IMR-90 (cell line): ENCODE measurements at regions not wholly inside any gene's neighbourhood (a gene's known extent, or its start where the extent isn't known, plus 50 kb on each side); places are given as distances from the start of the nearest gene placed in this dataset.

Experiments used
- ATAC-seq: fragments of 200-7000 bp; cut with Tn5 transposase; 2 replicates; pipeline ENCODE4 v1.9.1; 2020; ENCODE audit warnings: low read depth, mild to moderate bottlenecking, moderate library complexity
- BruUV-seq: library from RNA; stranded (reverse); fragments of 400-500 nt; replicated peaks from 2 replicates; lab custom pipeline; 2021; lab: Mats Ljungman, UMichigan
- CTCF ChIA-PET: fragments of 300-600 bp; formaldehyde crosslinking; extraction: SDS; loops from one replicate; lab custom pipeline; 2021; ENCODE audit warnings: antibody characterized with exemption; lab: Yijun Ruan, JAX
- POLR2A ChIA-PET: fragments of 300-600 bp; sonication (Branson Sonifier 250); formaldehyde crosslinking; loops from one replicate; lab custom pipeline; 2022; ENCODE audit warnings: antibody characterized with exemption; ENCODE audit not compliant: unreplicated experiment; lab: Charles Lee
- DNase-seq: peaks from one replicate; pipeline ENCODE4 v3.0.0; 2013
- H2AFZ ChIP-seq: replicated peaks from 2 replicates; pipeline ENCODE3; 2013; ENCODE audit warnings: low read length, mild to moderate bottlenecking; ENCODE audit not compliant: poor library complexity
- H2AK5ac ChIP-seq: 2 replicates; pipeline ENCODE4 v1.6.1; 2013; ENCODE audit warnings: low read depth, low read length, inconsistent platforms
- H2AK9ac ChIP-seq: replicated peaks from 2 replicates; pipeline ENCODE3; 2013; ENCODE audit warnings: mild to moderate bottlenecking, low read depth, low read length, moderate library complexity; ENCODE audit not compliant: poor library complexity
- H2BK120ac ChIP-seq: 2 replicates; pipeline ENCODE4 v1.6.1; 2013; ENCODE audit warnings: low read depth, low read length, inconsistent platforms
- H2BK15ac ChIP-seq: 3 replicates; pipeline ENCODE4 v1.6.1; 2013; ENCODE audit warnings: low read depth, low read length, inconsistent platforms
- H2BK20ac ChIP-seq: 2 replicates; pipeline ENCODE4 v1.6.1; 2013; ENCODE audit warnings: low read depth, mild to moderate bottlenecking, inconsistent platforms, low read length, moderate library complexity
- H2BK5ac ChIP-seq: 2 replicates; pipeline ENCODE4 v1.6.1; 2013; ENCODE audit warnings: mild to moderate bottlenecking, low read depth, low read length, inconsistent platforms; ENCODE audit not compliant: poor library complexity, severe bottlenecking
- H3K14ac ChIP-seq: replicated peaks from 2 replicates; pipeline ENCODE4 v1.6.1; 2013; ENCODE audit warnings: low read depth, low read length, inconsistent platforms
- H3K18ac ChIP-seq: 2 replicates; pipeline ENCODE4 v1.6.1; 2013; ENCODE audit warnings: low read depth, low read length, control low read depth
- H3K23ac ChIP-seq: 2 replicates; pipeline ENCODE4 v1.6.1; 2013; ENCODE audit warnings: low read depth, low read length, inconsistent platforms
- H3K27ac ChIP-seq: 2 replicates; pipeline ENCODE4 v1.5.1; 2013; ENCODE audit warnings: mild to moderate bottlenecking, control low read depth, low read length; ENCODE audit not compliant: insufficient read depth
- H3K27me3 ChIP-seq: 2 replicates; pipeline ENCODE4 v1.6.1; 2013; ENCODE audit warnings: low read length; ENCODE audit not compliant: control insufficient read depth, insufficient read depth
- H3K36me3 ChIP-seq: 2 replicates; pipeline ENCODE4 v1.6.1; 2013; ENCODE audit warnings: low read length, mixed read lengths; ENCODE audit not compliant: control insufficient read depth, insufficient read depth
- H3K4ac ChIP-seq: 2 replicates; pipeline ENCODE4 v1.6.1; 2013; ENCODE audit warnings: low read depth, low read length, inconsistent platforms
- H3K4me1 ChIP-seq: 2 replicates; pipeline ENCODE4 v1.6.1; 2013; ENCODE audit warnings: low read length, mixed read lengths; ENCODE audit not compliant: control insufficient read depth, insufficient read depth
- H3K4me2 ChIP-seq: 2 replicates; pipeline ENCODE4 v1.6.1; 2013; ENCODE audit warnings: low read depth, mild to moderate bottlenecking, control low read depth, low read length, moderate library complexity
- H3K4me3 ChIP-seq: 2 replicates; pipeline ENCODE4 v1.5.1; 2013; ENCODE audit warnings: low read depth, mild to moderate bottlenecking, control low read depth, low read length, moderate library complexity; ENCODE audit not compliant: insufficient read depth
- H3K56ac ChIP-seq: 2 replicates; pipeline ENCODE4 v1.6.1; 2013; ENCODE audit warnings: low read length, inconsistent platforms; ENCODE audit not compliant: insufficient read depth; ENCODE audit errors: extremely low read depth
- H3K79me1 ChIP-seq, 2 experiments: 2 replicates each; pipeline ENCODE4 v1.6.1; 2013; ENCODE audit warnings: low read length in 2 of 2, inconsistent platforms in 1 of 2, low read depth in 1 of 2
- H3K9ac ChIP-seq: 2 replicates; pipeline ENCODE4 v1.6.1; 2013; ENCODE audit warnings: low read depth, low read length, control low read depth
- H3K9me1 ChIP-seq: 2 replicates; pipeline ENCODE4 v1.6.1; 2013; ENCODE audit warnings: low read length, inconsistent platforms; ENCODE audit not compliant: insufficient read depth
- H3K9me3 ChIP-seq: 2 replicates; pipeline ENCODE4 v1.6.1; 2013; ENCODE audit warnings: low read length; ENCODE audit not compliant: control insufficient read depth, insufficient read depth
- H4K20me1 ChIP-seq: 2 replicates; pipeline ENCODE4 v1.6.1; 2013; ENCODE audit warnings: low read length, inconsistent platforms; ENCODE audit not compliant: insufficient read depth
- H4K5ac ChIP-seq: 2 replicates; pipeline ENCODE4 v1.6.1; 2013; ENCODE audit warnings: mild to moderate bottlenecking, low read depth, low read length, control low read depth
- H4K8ac ChIP-seq, 2 experiments: 2 replicates each; pipeline ENCODE4 v1.6.1; 2013; ENCODE audit warnings: low read depth in 2 of 2, low read length in 2 of 2, control low read depth in 1 of 2, inconsistent platforms in 1 of 2
- H4K91ac ChIP-seq: 2 replicates; pipeline ENCODE4 v1.6.1; 2013; ENCODE audit warnings: low read depth, low read length, inconsistent platforms; ENCODE audit not compliant: insufficient read depth
- BHLHE40 ChIP-seq: fragments of 150-350 bp; IDR thresholded peaks from 2 replicates; pipeline ENCODE4 v1.6.1; 2016; ENCODE audit warnings: mild to moderate bottlenecking, low read depth, low read length
- CEBPB ChIP-seq: IDR thresholded peaks from 2 replicates; pipeline ENCODE4 v1.6.1; 2012; ENCODE audit warnings: low read depth, low read length, improper control_type of control experiment
- CHD1 ChIP-seq: IDR thresholded peaks from 2 replicates; pipeline ENCODE4 v1.6.1; 2012; ENCODE audit warnings: low read depth, low read length, improper control_type of control experiment
- CTCF ChIP-seq: conservative IDR thresholded peaks from 2 replicates; pipeline ENCODE4 v1.5.1; 2012; ENCODE audit warnings: mild to moderate bottlenecking, low read depth, low read length, improper control_type of control experiment
- ELK1 ChIP-seq: fragments of 150-350 bp; IDR thresholded peaks from 2 replicates; pipeline ENCODE4 v1.6.1; 2016; ENCODE audit warnings: low read depth, mild to moderate bottlenecking, low read length, moderate library complexity, borderline replicate concordance
- FOS ChIP-seq: fragments of 150-350 bp; IDR thresholded peaks from 2 replicates; pipeline ENCODE4 v1.6.1; 2016; ENCODE audit warnings: low read depth, low read length
- MAFK ChIP-seq: IDR thresholded peaks from 2 replicates; pipeline ENCODE4 v1.6.1; 2012; ENCODE audit warnings: low read depth, low read length, improper control_type of control experiment
- MAZ ChIP-seq: IDR thresholded peaks from 2 replicates; pipeline ENCODE4 v1.6.1; 2012; ENCODE audit warnings: low read depth, mild to moderate bottlenecking, low read length, improper control_type of control experiment, moderate library complexity, borderline replicate concordance
- MXI1 ChIP-seq: IDR thresholded peaks from 2 replicates; pipeline ENCODE4 v1.6.1; 2012; ENCODE audit warnings: low read depth, mild to moderate bottlenecking, low read length, moderate library complexity, borderline replicate concordance
- NFE2L2 ChIP-seq: fragments of 150-350 bp; IDR thresholded peaks from 2 replicates; pipeline ENCODE4 v1.6.1; 2016; ENCODE audit warnings: low read depth, mild to moderate bottlenecking, low read length
- RAD21 ChIP-seq: IDR thresholded peaks from 2 replicates; pipeline ENCODE4 v1.6.1; 2012; ENCODE audit warnings: low read length, improper control_type of control experiment
- RCOR1 ChIP-seq: IDR thresholded peaks from 2 replicates; pipeline ENCODE4 v1.6.1; 2012; ENCODE audit warnings: mild to moderate bottlenecking, low read length, improper control_type of control experiment; ENCODE audit not compliant: insufficient replicate concordance
- RFX5 ChIP-seq: IDR thresholded peaks from 2 replicates; pipeline ENCODE4 v1.8.0; 2012; ENCODE audit warnings: low read depth, mild to moderate bottlenecking, low read length, moderate library complexity
- SMC3 ChIP-seq: fragments of 150-350 bp; IDR thresholded peaks from 2 replicates; pipeline ENCODE4 v1.6.1; 2016; ENCODE audit warnings: low read depth, mild to moderate bottlenecking, antibody characterized with exemption, low read length, moderate library complexity
- USF2 ChIP-seq: fragments of 150-350 bp; IDR thresholded peaks from 2 replicates; pipeline ENCODE4 v1.6.1; 2017; ENCODE audit warnings: mild to moderate bottlenecking, antibody characterized with exemption, low read length, low read depth
- WGBS, 2 experiments: methylation state at CpG; one replicate each; pipeline versions ENCODE4 v1.1.5 to v1.1.7; 2013; ENCODE audit warnings: missing lambda C conversion rate in 2 of 2; ENCODE audit not compliant: insufficient read length in 1 of 2; ENCODE audit errors: extremely low coverage in 2 of 2; 5-methylcytosine and 5-hydroxymethylcytosine counted together
- dilution Hi-C: fragments of 300-500 bp; cut with HindIII; formaldehyde crosslinking; loops from one replicate; pipeline ENCODE4 v1.14.3; 2018; ENCODE audit warnings: low sequenced_read_pairs; ENCODE audit not compliant: unreplicated experiment
- in situ Hi-C: fragments of 300-500 bp; cut with MboI; formaldehyde crosslinking; loops from 3 replicates; pipeline ENCODE4 v1.14.3; 2019; ENCODE audit warnings: low sequenced_read_pairs, inconsistent platforms, mixed read lengths
- intact Hi-C: fragments of 100-400 bp; cut with micrococcal nuclease; formaldehyde crosslinking; loops from 2 replicates; pipeline ENCODE4 v1.10.0; 2022

GRCh38 chr6:21337263-21337662 is 256.3 kb upstream of the SOX4 start:
- no peak overlapping the region for H2BK120ac ChIP-seq
- intact Hi-C loops: no loop called here
- H3K4me1 ChIP-seq: no peaks in the 10 kb centered on the region
- no peak overlapping the region for H2AK5ac ChIP-seq
- WGBS, 2 experiments: no CpG with 5 or more reads among the region's 3 CpGs
- H3K23ac ChIP-seq: no peak overlapping the region
- no peak overlapping the region for H4K8ac ChIP-seq
- H4K20me1 ChIP-seq: no peaks in the 10 kb centered on the region
- no peak for TF ChIP-seq SMC3
- TF ChIP-seq CHD1: no peak
- no peak for TF ChIP-seq RFX5
- TF ChIP-seq RAD21: no peak
- no peak for TF ChIP-seq FOS
- no peak for TF ChIP-seq CTCF
- TF ChIP-seq BHLHE40: no peak
- TF ChIP-seq USF2: no peak
- TF ChIP-seq NFE2L2: no peak
- TF ChIP-seq MAFK: no peak
- TF ChIP-seq MXI1: no peak
- TF ChIP-seq MAZ: no peak
- TF ChIP-seq RCOR1: no peak
- TF ChIP-seq CEBPB: no peak
- TF ChIP-seq ELK1: no peak
- no peaks in the 10 kb centered on the region for H3K9me3 ChIP-seq
- H3K4me2 ChIP-seq: no peak overlapping the region
- ATAC-seq (no peak), DNase-seq (no peak)
- no peak overlapping the region for H3K14ac ChIP-seq
- H3K4ac ChIP-seq: no peak overlapping the region
- H3K18ac ChIP-seq: no peak overlapping the region
- H4K91ac ChIP-seq: no peak overlapping the region
- H2BK15ac ChIP-seq: no peak overlapping the region
- no peaks in the 10 kb centered on the region for H3K79me1 ChIP-seq
- dilution Hi-C loops: no loop called here
- no peak overlapping the region for H3K4me3 ChIP-seq
- in situ Hi-C loops: no loop called here
- no peak overlapping the region for H3K9ac ChIP-seq
- no peak overlapping the region for H3K27ac ChIP-seq
- no TSS peak for BruUV-seq
- POLR2A ChIA-PET: no interaction called here
- H4K5ac ChIP-seq: no peak overlapping the region
- no peak overlapping the region for H3K56ac ChIP-seq
- CTCF ChIA-PET: interaction anchor here (1.2 kb wide), 1 partner anchor 11 kb away, joined by 3 read pairs; no protein-coding TSS in a partner anchor
- H2BK5ac ChIP-seq: no peak overlapping the region
- H3K9me1 ChIP-seq: no peaks in the 10 kb centered on the region
- no peaks in the 10 kb centered on the region; the same call in none of the 2 replicates for H3K27me3 ChIP-seq
- no peak overlapping the region for H2AFZ ChIP-seq
- H2AK9ac ChIP-seq: no peak overlapping the region
- no peaks in the 10 kb centered on the region for H3K36me3 ChIP-seq
- no peak overlapping the region for H2BK20ac ChIP-seq
